ENCODE measurements at regions not wholly inside any gene's neighbourhood (a gene's known extent, or its start where the extent isn't known, plus 50 kb on each side); places are given as distances from the start of the nearest gene placed in this dataset.
"Not testable (repeated sequence)": the region's sequence is repeated elsewhere in the genome, so short reads cannot be mapped to it uniquely, and the experiment has no call there.

- ATAC-seq = no peak
- Histone ChIP-seq H3K36me3 (no peaks in the 10 kb centered on the region), H3K4me1 (no peaks in the 10 kb centered on the region), H3K27me3 (no peaks in the 10 kb centered on the region), H3K4me3 (no peak overlapping the region), H3K27ac (no peak overlapping the region), H3K9me3 (no peaks in the 10 kb centered on the region)
- in situ Hi-C loops (cut with MboI; ENCODE audit: low sequenced_read_pairs in 4 of 4) (no loop called here), intact Hi-C loops (cut with DNase I; ENCODE audit: low total_unique reads) (no loop called here)
- DNase-seq = no peak
- no peak for TF ChIP-seq POLR2A (IDR thresholded peaks at IDR 0.05)
- no peak for TF ChIP-seq CTCF (IDR thresholded peaks at IDR 0.05 in 4 of 5, conservative IDR thresholded peaks at IDR 0.05 in 1 of 5)
Measured at GRCh38 chr3:76307556-76307955, 522.2 kb upstream of the ZNF717 start.

GRCh38 chr3:76308541-76308940, 523.2 kb upstream of the ZNF717 start:
- no peaks in the 10 kb centered on the region for H3K4me1 ChIP-seq
- H3K27me3 ChIP-seq = no peaks in the 10 kb centered on the region
- no peak for TF ChIP-seq POLR2A (IDR thresholded peaks at IDR 0.05)
- TF ChIP-seq CTCF (IDR thresholded peaks at IDR 0.05 in 4 of 5, conservative IDR thresholded peaks at IDR 0.05 in 1 of 5) = no peak
- no peaks in the 10 kb centered on the region for H3K9me3 ChIP-seq
- in situ Hi-C loops (cut with MboI; ENCODE audit: low sequenced_read_pairs in 4 of 4) = no loop called here
- no peak for DNase-seq
- no peak overlapping the region for H3K27ac ChIP-seq
- no peaks in the 10 kb centered on the region for H3K36me3 ChIP-seq
- intact Hi-C loops (cut with DNase I; ENCODE audit: low total_unique reads) = no loop called here
- no peak for ATAC-seq
- no peak overlapping the region for H3K4me3 ChIP-seq

GRCh38 chr3:76310089-76310488, 524.7 kb upstream of the ZNF717 start:
- H3K4me1 ChIP-seq = no peaks in the 10 kb centered on the region
- H3K36me3 ChIP-seq = no peaks in the 10 kb centered on the region
- ATAC-seq (no peak), DNase-seq (no peak)
- no peaks in the 10 kb centered on the region for H3K27me3 ChIP-seq
- no peaks in the 10 kb centered on the region for H3K9me3 ChIP-seq
- no peak overlapping the region for H3K27ac ChIP-seq
- TF ChIP-seq CTCF (IDR thresholded peaks at IDR 0.05 in 4 of 5, conservative IDR thresholded peaks at IDR 0.05 in 1 of 5) = no peak
- TF ChIP-seq POLR2A (IDR thresholded peaks at IDR 0.05) = no peak
- intact Hi-C loops (cut with DNase I; ENCODE audit: low total_unique reads) (no loop called here), in situ Hi-C loops (cut with MboI; ENCODE audit: low sequenced_read_pairs in 4 of 4) (no loop called here)
- no peak overlapping the region for H3K4me3 ChIP-seq

- Histone ChIP-seq H3K4me3 (no peak overlapping the region), H3K36me3 (no peaks in the 10 kb centered on the region), H3K9me3 (no peaks in the 10 kb centered on the region), H3K27ac (no peak overlapping the region), H3K27me3 (no peaks in the 10 kb centered on the region), H3K4me1 (no peaks in the 10 kb centered on the region)
- DNase-seq = no peak
- in situ Hi-C loops (cut with MboI; ENCODE audit: low sequenced_read_pairs in 4 of 4) (no loop called here), intact Hi-C loops (cut with DNase I; ENCODE audit: low total_unique reads) (no loop called here)
- no peak for TF ChIP-seq CTCF (IDR thresholded peaks at IDR 0.05 in 4 of 5, conservative IDR thresholded peaks at IDR 0.05 in 1 of 5)
- TF ChIP-seq POLR2A (IDR thresholded peaks at IDR 0.05) = no peak
- no peak for ATAC-seq
Measured at GRCh38 chr3:76310667-76311066, 525.3 kb upstream of the ZNF717 start.

GRCh38 chr3:76311941-76312340, 526.6 kb upstream of the ZNF717 start:
- Histone ChIP-seq H3K4me1 (no peaks in the 10 kb centered on the region), H3K9me3 (no peaks in the 10 kb centered on the region), H3K27me3 (no peaks in the 10 kb centered on the region), H3K27ac (no peak overlapping the region), H3K4me3 (no peak overlapping the region), H3K36me3 (no peaks in the 10 kb centered on the region)
- in situ Hi-C loops (cut with MboI; ENCODE audit: low sequenced_read_pairs in 4 of 4) = no loop called here
- DNase-seq (no peak), ATAC-seq (no peak)
- TF ChIP-seq POLR2A (IDR thresholded peaks at IDR 0.05) (no peak), CTCF (IDR thresholded peaks at IDR 0.05 in 4 of 5, conservative IDR thresholded peaks at IDR 0.05 in 1 of 5) (no peak)
- intact Hi-C loops (cut with DNase I; ENCODE audit: low total_unique reads) = no loop called here

- H3K4me1 ChIP-seq; DNase-seq; H3K36me3 ChIP-seq; H3K27me3 ChIP-seq; intact Hi-C loops (cut with DNase I; ENCODE audit: low total_unique reads); H3K27ac ChIP-seq; in situ Hi-C loops (cut with MboI; ENCODE audit: low sequenced_read_pairs in 4 of 4); ATAC-seq; H3K9me3 ChIP-seq; H3K4me3 ChIP-seq: not testable (repeated sequence)
Measured at GRCh38 chr3:76315906-76316305, 530.6 kb upstream of the ZNF717 start.
